Karpas-422 (cell line): ENCODE measurements at regions not wholly inside any gene's neighbourhood (a gene's known extent, or its start where the extent isn't known, plus 50 kb on each side); places are given as distances from the start of the nearest gene placed in this dataset.

Experiments used
- DNase-seq: peaks from one replicate; pipeline ENCODE4 v3.0.0-alpha.2; 2015
- H2AFZ ChIP-seq: fragments of 200-600 bp; sonication (generic); 2 replicates; pipeline ENCODE4 v1.6.1; 2014; ENCODE audit warnings: antibody characterized with exemption, low read length, mixed read lengths
- H3K27ac ChIP-seq: fragments of 200-600 bp; sonication (generic); 2 replicates; pipeline ENCODE4 v1.5.1; 2014; ENCODE audit warnings: mild to moderate bottlenecking, low read length, moderate library complexity
- H3K27me3 ChIP-seq: fragments of 200-600 bp; sonication (generic); 2 replicates; pipeline ENCODE4 v1.6.1; 2014; ENCODE audit warnings: low read length, mixed read lengths
- H3K36me3 ChIP-seq: fragments of 200-600 bp; sonication (generic); 2 replicates; pipeline ENCODE4 v1.6.1; 2014; ENCODE audit warnings: low read length, mixed read lengths; ENCODE audit not compliant: insufficient read depth
- H3K4me1 ChIP-seq: fragments of 200-600 bp; sonication (generic); 2 replicates; pipeline ENCODE4 v1.6.1; 2014; ENCODE audit warnings: mild to moderate bottlenecking, low read length, mixed read lengths
- H3K4me2 ChIP-seq: fragments of 200-600 bp; sonication (generic); 2 replicates; pipeline ENCODE4 v1.6.1; 2014; ENCODE audit warnings: low read length, low read depth, mild to moderate bottlenecking; ENCODE audit not compliant: poor library complexity, severe bottlenecking
- H3K4me3 ChIP-seq: fragments of 200-600 bp; sonication (generic); 2 replicates; pipeline ENCODE4 v1.5.1; 2014; ENCODE audit warnings: mild to moderate bottlenecking, antibody characterized with exemption, low read length, mixed read lengths
- H3K79me2 ChIP-seq: fragments of 200-600 bp; sonication (generic); 2 replicates; pipeline ENCODE4 v1.6.1; 2014; ENCODE audit warnings: mild to moderate bottlenecking, low read length, mixed read lengths
- H3K9ac ChIP-seq: fragments of 200-600 bp; sonication (generic); 2 replicates; pipeline ENCODE4 v1.6.0; 2014; ENCODE audit warnings: low read length
- H3K9me2 ChIP-seq: fragments of 200-600 bp; sonication (generic), shearing (Covaris generic); replicated peaks from 2 replicates; pipeline ENCODE4 v1.6.0; 2014; ENCODE audit warnings: mild to moderate bottlenecking, low read length, moderate library complexity; ENCODE audit not compliant: insufficient read depth
- H3K9me3 ChIP-seq: fragments of 300-700, 200-600 bp; sonication (generic); 2 replicates; pipeline ENCODE4 v1.6.1; 2014; ENCODE audit warnings: low read length, mixed read lengths
- H4K20me1 ChIP-seq: fragments of 200-600 bp; sonication (generic); 2 replicates; pipeline ENCODE4 v1.6.1; 2014; ENCODE audit warnings: mild to moderate bottlenecking, antibody characterized with exemption, low read length, low read depth; ENCODE audit not compliant: insufficient read depth

- Histone ChIP-seq H2AFZ (no peak overlapping the region), H3K9me3 (no peaks in the 10 kb centered on the region), H3K4me1 (no peaks in the 10 kb centered on the region), H4K20me1 (no peaks in the 10 kb centered on the region), H3K27ac (no peak overlapping the region), H3K4me3 (no peak overlapping the region), H3K79me2 (no peaks in the 10 kb centered on the region), H3K9me2 (no peaks in the 10 kb centered on the region), H3K9ac (no peak overlapping the region), H3K36me3 (no peaks in the 10 kb centered on the region), H3K4me2 (no peak overlapping the region), H3K27me3 (no peaks in the 10 kb centered on the region)
- DNase-seq, result no peak
These were observed 653.1 kb upstream of the KLF4 start for GRCh38 chr9:108142504-108143201.

GRCh38 chr9:108142142-108142503, 652.6 kb upstream of the KLF4 start:
- H3K4me2 ChIP-seq, result no peak overlapping the region
- no peaks in the 10 kb centered on the region for H3K36me3 ChIP-seq
- H3K4me3 ChIP-seq, result no peak overlapping the region
- H2AFZ ChIP-seq, result no peak overlapping the region
- H3K27ac ChIP-seq, result no peak overlapping the region
- no peak overlapping the region for H3K9ac ChIP-seq
- H3K9me2 ChIP-seq, result no peaks in the 10 kb centered on the region
- H3K4me1 ChIP-seq, result no peaks in the 10 kb centered on the region
- no peaks in the 10 kb centered on the region for H4K20me1 ChIP-seq
- no peak for DNase-seq
- H3K27me3 ChIP-seq, result no peaks in the 10 kb centered on the region
- H3K9me3 ChIP-seq, result no peaks in the 10 kb centered on the region
- no peaks in the 10 kb centered on the region for H3K79me2 ChIP-seq

- Histone ChIP-seq H3K4me2 (no peak overlapping the region), H3K4me1 (no peaks in the 10 kb centered on the region), H3K36me3 (no peaks in the 10 kb centered on the region), H3K27ac (no peak overlapping the region), H3K4me3 (no peak overlapping the region), H3K9ac (no peak overlapping the region), H3K79me2 (no peaks in the 10 kb centered on the region), H3K9me2 (no peaks in the 10 kb centered on the region), H3K27me3 (no peaks in the 10 kb centered on the region), H4K20me1 (no peaks in the 10 kb centered on the region), H3K9me3 (no peaks in the 10 kb centered on the region), H2AFZ (no peak overlapping the region)
- DNase-seq, result no peak
These were observed 650.3 kb upstream of the KLF4 start for GRCh38 chr9:108139900-108140299.

GRCh38 chr9:108138516-108138915, 648.9 kb upstream of the KLF4 start:
- no peaks in the 10 kb centered on the region for H3K27me3 ChIP-seq
- H3K4me2 ChIP-seq, result no peak overlapping the region
- H3K27ac ChIP-seq, result no peak overlapping the region
- H2AFZ ChIP-seq, result no peak overlapping the region
- no peaks in the 10 kb centered on the region for H4K20me1 ChIP-seq
- DNase-seq, result no peak
- H3K36me3 ChIP-seq, result no peaks in the 10 kb centered on the region
- H3K9me3 ChIP-seq, result no peaks in the 10 kb centered on the region
- H3K9me2 ChIP-seq, result no peaks in the 10 kb centered on the region
- no peaks in the 10 kb centered on the region for H3K79me2 ChIP-seq
- H3K4me1 ChIP-seq, result no peaks in the 10 kb centered on the region
- H3K4me3 ChIP-seq, result no peak overlapping the region
- H3K9ac ChIP-seq, result no peak overlapping the region

- Histone ChIP-seq H3K9me2 (no peaks in the 10 kb centered on the region), H4K20me1 (no peaks in the 10 kb centered on the region), H3K4me1 (no peaks in the 10 kb centered on the region), H3K36me3 (no peaks in the 10 kb centered on the region), H3K4me3 (no peak overlapping the region), H3K27me3 (no peaks in the 10 kb centered on the region), H3K79me2 (no peaks in the 10 kb centered on the region), H3K9me3 (no peaks in the 10 kb centered on the region), H2AFZ (no peak overlapping the region), H3K9ac (no peak overlapping the region), H3K4me2 (no peak overlapping the region), H3K27ac (no peak overlapping the region)
- DNase-seq, result no peak
These were observed 647.1 kb upstream of the KLF4 start for GRCh38 chr9:108136656-108137055.

GRCh38 chr9:108134486-108135128, 645.0 kb upstream of the KLF4 start:
- H3K27me3 ChIP-seq, result no peaks in the 10 kb centered on the region

GRCh38 chr9:108133680-108134079, 644.1 kb upstream of the KLF4 start:
- Histone ChIP-seq H3K27ac (no peak overlapping the region), H3K9me2 (no peaks in the 10 kb centered on the region), H3K27me3 (no peaks in the 10 kb centered on the region), H4K20me1 (no peaks in the 10 kb centered on the region), H3K4me3 (no peak overlapping the region), H3K9ac (no peak overlapping the region), H3K9me3 (no peaks in the 10 kb centered on the region), H3K79me2 (no peaks in the 10 kb centered on the region), H3K4me1 (no peaks in the 10 kb centered on the region), H3K36me3 (no peaks in the 10 kb centered on the region), H2AFZ (no peak overlapping the region), H3K4me2 (no peak overlapping the region)
- DNase-seq, result no peak

More at GRCh38 chr9:108134486-108135128, 645.0 kb upstream of the KLF4 start:
- no peaks in the 10 kb centered on the region for H3K4me1 ChIP-seq
- no peaks in the 10 kb centered on the region for H3K36me3 ChIP-seq
- no peak overlapping the region for H2AFZ ChIP-seq
- H3K79me2 ChIP-seq, result no peaks in the 10 kb centered on the region
- no peaks in the 10 kb centered on the region for H4K20me1 ChIP-seq
- no peak overlapping the region for H3K9ac ChIP-seq
- H3K9me3 ChIP-seq, result no peaks in the 10 kb centered on the region
- no peak overlapping the region for H3K27ac ChIP-seq
- no peak for DNase-seq
- H3K9me2 ChIP-seq, result no peaks in the 10 kb centered on the region
- no peak overlapping the region for H3K4me2 ChIP-seq
- no peak overlapping the region for H3K4me3 ChIP-seq

- no peak overlapping the region for H2AFZ ChIP-seq
- H3K79me2 ChIP-seq, result no peaks in the 10 kb centered on the region
- no peaks in the 10 kb centered on the region for H3K4me1 ChIP-seq
- H4K20me1 ChIP-seq, result no peaks in the 10 kb centered on the region
- no peak for DNase-seq
- no peaks in the 10 kb centered on the region for H3K9me2 ChIP-seq
- no peaks in the 10 kb centered on the region for H3K36me3 ChIP-seq
- no peaks in the 10 kb centered on the region for H3K9me3 ChIP-seq
- no peaks in the 10 kb centered on the region for H3K27me3 ChIP-seq
- H3K4me2 ChIP-seq, result no peak overlapping the region
- H3K27ac ChIP-seq, result no peak overlapping the region
- H3K9ac ChIP-seq, result no peak overlapping the region
- H3K4me3 ChIP-seq, result no peak overlapping the region
These were observed 643.5 kb upstream of the KLF4 start for GRCh38 chr9:108133101-108133500.
